ENCODE measurements at regions not wholly inside any gene's neighbourhood (a gene's known extent, or its start where the extent isn't known, plus 50 kb on each side); places are given as distances from the start of the nearest gene placed in this dataset.

DNA sequence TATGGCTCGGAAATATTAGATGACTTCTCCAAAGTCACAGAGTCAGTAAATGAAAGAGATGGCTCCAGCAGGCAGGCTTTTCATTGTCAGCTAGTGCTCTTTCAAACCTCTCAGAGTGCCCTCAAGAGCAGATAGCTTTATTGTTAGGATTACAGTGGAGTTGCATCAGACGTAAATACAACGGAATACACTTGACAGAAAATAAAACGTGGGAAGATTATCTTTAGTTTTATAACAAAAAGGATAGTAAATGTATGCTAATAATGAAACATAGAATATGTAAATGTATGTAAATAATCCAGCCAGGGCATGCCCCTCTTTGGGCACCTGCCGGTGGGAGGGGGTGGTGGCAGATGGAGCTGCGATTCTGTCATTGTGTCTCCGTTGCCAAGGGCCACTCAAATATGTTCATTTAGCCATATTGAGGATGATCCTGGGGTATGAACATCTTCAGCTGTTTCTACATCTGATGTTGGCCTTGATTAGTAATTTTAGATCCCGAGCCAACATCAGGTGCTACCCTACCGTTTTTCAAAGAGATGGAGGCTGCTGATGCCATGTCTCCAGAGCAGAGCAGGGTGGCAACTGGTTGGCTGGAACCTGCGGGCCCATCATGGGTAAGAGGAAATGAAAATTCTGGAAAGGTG lies 358.3 kb upstream of the SULF2 start:
- TF ChIP-seq TAF1 (IDR thresholded peaks at IDR 0.05; ENCODE audit: borderline replicate concordance, low read depth, low read length) (no peak), POLR2A (IDR thresholded peaks at IDR 0.05; ENCODE audit: low read depth, low read length) (no peak), POLR2AphosphoS5 (IDR thresholded peaks at IDR 0.05; ENCODE audit: low read depth, low read length) (no peak)
